Ecto neural progenitor cell (in vitro differentiated cells): ENCODE measurements at regions not wholly inside any gene's neighbourhood (a gene's known extent, or its start where the extent isn't known, plus 50 kb on each side); places are given as distances from the start of the nearest gene placed in this dataset.
"Not testable (repeated sequence)": the region's sequence is repeated elsewhere in the genome, so short reads cannot be mapped to it uniquely, and the experiment has no call there.

Source experiments
- DNase-seq: peaks from one replicate; pipeline ENCODE4 v3.0.0-alpha.2; 2018; ENCODE audit warnings: low spot score

- no peak for DNase-seq
These were observed 369.6 kb downstream of the ATP23 start for GRCh38 chr12:58310809-58311622.

- no peak for DNase-seq
These were observed 371.9 kb downstream of the ATP23 start for GRCh38 chr12:58313091-58313855.

- no peak for DNase-seq
These were observed 373.2 kb downstream of the ATP23 start for GRCh38 chr12:58314610-58315009.

- DNase-seq = no peak
These were observed 375.6 kb downstream of the ATP23 start for GRCh38 chr12:58316926-58317325.

- DNase-seq = no peak
These were observed 380.0 kb downstream of the ATP23 start for GRCh38 chr12:58321414-58321813.

GRCh38 chr12:58323676-58324075 is 382.3 kb downstream of the ATP23 start:
- no peak for DNase-seq

GRCh38 chr12:58325561-58325960 is 384.2 kb downstream of the ATP23 start:
- DNase-seq = no peak

GRCh38 chr12:58326534-58326933 is 385.2 kb downstream of the ATP23 start:
- no peak for DNase-seq

GRCh38 chr12:58336581-58337242 is 395.3 kb downstream of the ATP23 start:
- DNase-seq = not testable (repeated sequence)

- not testable (repeated sequence) for DNase-seq
These were observed 396.2 kb downstream of the ATP23 start for GRCh38 chr12:58337539-58337938.

- DNase-seq = no peak
These were observed 400.4 kb downstream of the ATP23 start for GRCh38 chr12:58341791-58342190.

- DNase-seq = no peak
These were observed 401.4 kb downstream of the ATP23 start for GRCh38 chr12:58342736-58343135.

- no peak for DNase-seq
These were observed 404.8 kb downstream of the ATP23 start for GRCh38 chr12:58346032-58346632.

GRCh38 chr12:58347188-58347587 is 405.8 kb downstream of the ATP23 start:
- no peak for DNase-seq

GRCh38 chr12:58347691-58348090 is 406.3 kb downstream of the ATP23 start:
- DNase-seq = no peak

- no peak for DNase-seq
These were observed 407.8 kb downstream of the ATP23 start for GRCh38 chr12:58349161-58349560.

- DNase-seq = no peak
These were observed 415.4 kb downstream of the ATP23 start for GRCh38 chr12:58356794-58357193.

- no peak for DNase-seq
These were observed 416.1 kb downstream of the ATP23 start for GRCh38 chr12:58357511-58357910.

- DNase-seq = no peak
These were observed 417.0 kb downstream of the ATP23 start for GRCh38 chr12:58358369-58358768.

GRCh38 chr12:58359084-58359483 is 417.7 kb downstream of the ATP23 start:
- no peak for DNase-seq

GRCh38 chr12:58361056-58361455 is 419.7 kb downstream of the ATP23 start:
- DNase-seq = no peak

GRCh38 chr12:58363971-58364370 is 422.6 kb downstream of the ATP23 start:
- no peak for DNase-seq
